HG03521 (cell line): ENCODE measurements at regions not wholly inside any gene's neighbourhood (a gene's known extent, or its start where the extent isn't known, plus 50 kb on each side); places are given as distances from the start of the nearest gene placed in this dataset.
A peak's percentile ranks its signal among the peaks of the same experiment; 100 is the strongest.

Source experiments
- ATAC-seq: cut with Tn5 transposase; IDR thresholded peaks from one replicate; pipeline ENCODE4 v1.9.1; 2021; ENCODE audit warnings: mild to moderate bottlenecking, moderate library complexity; ENCODE audit not compliant: unreplicated experiment

- no peak for ATAC-seq
Measured at GRCh38 chr6:77979204-77979603, 326.4 kb downstream of the MEI4 start.

- peak; percentile 56 for ATAC-seq
Measured at GRCh38 chr6:77986380-77987034, 333.7 kb downstream of the MEI4 start.

DNA sequence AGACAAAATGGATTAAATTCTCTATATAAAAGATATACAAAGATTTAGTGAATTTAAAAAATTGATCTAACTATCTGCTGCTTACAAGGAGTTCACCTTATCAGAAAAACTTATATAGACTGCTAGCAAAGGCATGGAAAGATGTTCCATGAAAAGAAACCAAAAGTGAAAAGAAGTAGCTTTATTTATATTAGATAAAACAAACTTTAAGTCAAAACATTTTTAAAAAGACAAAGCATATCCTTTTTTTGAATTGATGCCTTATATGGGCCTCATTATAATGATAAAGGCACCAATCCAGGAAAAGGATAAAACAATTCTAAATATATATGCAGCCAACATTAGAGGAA is 334.2 kb downstream of the MEI4 start:
- peak; percentile 25 for ATAC-seq

DNA sequence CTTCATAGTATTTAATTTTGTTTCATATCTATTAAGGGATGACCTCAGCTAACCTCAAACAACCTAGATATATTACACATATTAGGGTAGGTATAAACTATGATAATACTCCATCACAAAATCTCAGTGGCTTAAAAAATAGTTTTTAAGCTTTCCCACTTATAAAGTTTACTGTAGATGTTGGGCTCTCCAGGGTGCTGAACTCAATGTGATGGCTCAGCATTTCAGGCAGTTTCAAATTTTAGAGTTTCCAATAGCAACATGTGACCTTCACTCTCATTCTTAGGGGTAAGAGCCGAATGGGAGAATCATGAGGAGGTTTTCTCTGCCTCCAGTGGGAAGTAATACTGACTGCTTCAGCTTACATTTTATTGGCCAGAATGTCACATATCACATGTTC is 357.3 kb downstream of the MEI4 start:
- ATAC-seq, result no peak

- ATAC-seq, result no peak
Measured at GRCh38 chr6:78020586-78020985, 367.7 kb downstream of the MEI4 start.

DNA sequence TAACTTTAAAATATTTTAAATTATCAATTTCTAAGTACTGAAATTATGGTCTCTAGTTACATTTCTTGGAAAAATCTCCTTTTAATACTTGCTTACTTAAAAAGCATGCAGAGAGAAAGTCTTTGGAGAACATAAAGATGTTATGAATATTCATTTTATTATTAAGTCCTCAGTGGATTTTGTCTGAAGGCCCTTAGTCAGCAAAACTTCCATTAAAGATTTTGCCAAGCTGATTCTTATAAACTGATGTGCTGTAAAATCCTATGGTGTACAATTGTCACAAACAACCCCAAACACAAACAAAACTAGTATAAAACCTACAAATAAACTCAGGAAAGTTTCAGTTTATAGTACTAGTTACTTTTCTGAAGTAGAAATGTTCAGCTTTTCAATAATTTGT is 372.7 kb downstream of the MEI4 start:
- no peak for ATAC-seq

DNA sequence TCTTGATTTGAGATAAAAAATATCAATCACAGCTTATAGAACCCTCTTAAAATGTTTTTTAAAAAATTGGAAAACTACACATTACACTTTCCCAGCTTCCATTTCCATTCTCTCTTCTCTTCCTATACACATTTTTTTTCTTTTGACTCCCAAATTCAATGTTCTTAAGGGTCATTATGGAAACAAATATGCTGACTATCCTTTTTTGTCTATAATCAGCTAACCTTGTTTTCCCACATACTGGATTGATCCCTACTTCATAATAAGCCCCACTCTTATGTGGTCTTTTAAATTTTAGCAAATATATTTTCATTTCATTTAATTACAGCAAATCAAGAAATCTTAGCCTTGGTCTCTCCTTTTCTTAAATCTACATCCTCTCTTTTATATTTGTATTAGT is 378.4 kb downstream of the MEI4 start:
- no peak for ATAC-seq

DNA sequence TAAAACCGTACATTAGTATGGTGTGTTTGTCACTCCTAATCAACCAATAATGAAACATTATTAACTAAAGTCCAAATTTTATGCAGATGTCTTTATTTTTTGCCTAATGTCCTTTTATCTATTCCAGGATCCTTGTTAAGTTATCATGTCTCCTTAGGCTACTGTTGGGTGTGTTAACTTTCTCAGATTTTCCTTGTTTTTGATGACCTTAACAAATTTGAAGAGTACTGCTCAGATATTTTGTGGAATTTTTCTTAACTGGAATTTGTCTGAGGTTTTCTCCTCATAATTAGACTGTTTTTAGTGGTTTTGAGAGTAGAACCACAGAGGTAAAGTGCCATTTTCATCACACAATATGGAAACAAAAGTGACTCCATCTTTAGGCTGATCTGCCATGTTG is 406.3 kb downstream of the MEI4 start:
- ATAC-seq, result no peak

DNA sequence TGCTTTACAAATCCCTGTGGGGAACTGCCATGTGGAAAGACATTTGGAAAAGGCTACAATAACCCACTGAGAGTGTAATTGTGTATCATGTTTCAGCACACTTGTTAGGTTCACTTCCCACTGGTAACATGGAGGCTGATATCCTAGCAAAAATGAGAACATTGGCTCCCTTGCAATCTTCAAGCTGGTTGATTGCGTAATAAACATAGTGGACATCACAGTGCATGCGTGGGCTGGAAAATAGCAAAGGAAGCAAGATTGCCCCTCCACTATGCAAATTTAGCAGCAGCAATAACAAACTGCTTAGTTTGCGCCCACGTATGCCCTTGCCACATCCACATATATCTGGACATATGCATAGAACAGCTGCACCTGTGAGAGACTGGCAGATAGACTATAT is 410.2 kb downstream of the MEI4 start:
- ATAC-seq, result no peak

DNA sequence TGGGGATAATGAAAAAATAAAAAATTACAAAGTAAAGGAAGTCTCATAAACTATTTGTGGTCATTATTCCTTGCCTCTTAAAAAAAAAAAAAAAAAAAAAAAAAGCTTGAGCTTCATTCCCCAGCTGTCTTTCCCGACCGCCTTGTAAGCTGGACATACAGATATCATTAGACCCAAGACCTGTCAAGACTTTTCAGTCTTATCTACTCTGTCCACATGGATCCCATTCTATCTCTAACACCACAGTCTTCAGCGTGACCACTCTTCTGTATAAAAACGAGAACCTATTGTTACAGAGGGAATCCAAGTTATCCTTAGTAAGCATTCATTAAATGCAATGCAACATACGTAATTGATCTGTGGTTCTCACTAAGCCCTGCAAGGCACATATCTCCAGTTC is 423.5 kb downstream of the MEI4 start:
- ATAC-seq, result no peak

DNA sequence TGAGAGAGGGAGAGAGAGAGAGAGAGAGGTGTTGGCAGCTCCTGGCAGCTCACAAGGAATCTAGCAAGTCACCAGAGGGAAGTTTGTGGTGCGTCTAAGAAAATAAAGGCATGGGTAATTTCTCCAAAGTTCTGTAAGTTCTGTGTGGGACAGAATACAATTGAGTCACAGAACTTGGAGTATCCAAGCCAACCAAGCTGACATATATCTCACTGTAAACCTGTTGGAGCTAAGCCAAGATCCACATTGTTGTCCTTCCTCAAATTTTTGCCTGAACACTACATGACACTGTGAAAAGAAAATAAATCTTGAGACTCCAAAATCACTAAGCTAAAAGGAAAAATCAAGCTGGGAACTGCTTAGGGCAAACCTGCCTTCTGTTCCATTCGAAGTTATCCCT is 436.7 kb downstream of the MEI4 start:
- ATAC-seq, result no peak

DNA sequence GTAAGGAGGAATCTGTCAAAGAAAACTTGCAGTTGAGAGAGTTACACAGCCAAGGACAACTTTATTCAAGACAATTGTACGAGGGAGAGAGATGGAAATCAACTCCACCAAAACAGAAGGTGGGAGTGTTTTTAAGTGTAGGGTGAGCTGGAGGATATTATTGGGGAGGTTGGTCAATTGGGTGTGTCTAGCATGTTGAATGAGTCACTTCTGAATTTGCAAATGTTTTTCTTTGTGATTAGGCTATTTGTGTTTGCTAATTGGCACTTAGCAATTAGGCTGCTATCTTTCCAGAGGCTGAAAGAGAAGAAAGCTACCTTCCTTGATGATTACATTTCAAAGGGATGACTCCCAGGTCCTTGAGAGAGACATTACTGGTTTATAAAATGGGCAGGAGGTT is 441.1 kb downstream of the MEI4 start:
- no peak for ATAC-seq

GRCh38 chr6:78101387-78101786 is 448.5 kb downstream of the MEI4 start:
- no peak for ATAC-seq

DNA sequence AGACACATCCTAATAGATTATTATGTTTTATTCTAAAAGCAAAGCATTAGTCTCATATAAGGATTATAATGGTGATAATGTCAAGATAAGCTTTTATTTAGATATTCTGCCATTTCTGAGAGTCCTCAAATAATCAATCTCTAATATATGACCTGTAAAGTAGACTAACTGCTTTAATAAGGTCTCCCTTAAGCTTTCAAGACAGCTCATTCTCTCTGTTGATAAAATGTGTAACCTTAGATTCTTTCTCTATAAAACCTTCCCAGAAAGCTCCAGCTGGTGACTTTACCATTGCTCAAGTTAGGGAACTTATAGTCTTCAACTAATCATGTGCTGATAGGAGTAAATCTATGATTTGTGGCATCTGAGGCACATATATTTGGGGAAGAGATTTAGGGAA is 457.8 kb downstream of the MEI4 start:
- no peak for ATAC-seq

DNA sequence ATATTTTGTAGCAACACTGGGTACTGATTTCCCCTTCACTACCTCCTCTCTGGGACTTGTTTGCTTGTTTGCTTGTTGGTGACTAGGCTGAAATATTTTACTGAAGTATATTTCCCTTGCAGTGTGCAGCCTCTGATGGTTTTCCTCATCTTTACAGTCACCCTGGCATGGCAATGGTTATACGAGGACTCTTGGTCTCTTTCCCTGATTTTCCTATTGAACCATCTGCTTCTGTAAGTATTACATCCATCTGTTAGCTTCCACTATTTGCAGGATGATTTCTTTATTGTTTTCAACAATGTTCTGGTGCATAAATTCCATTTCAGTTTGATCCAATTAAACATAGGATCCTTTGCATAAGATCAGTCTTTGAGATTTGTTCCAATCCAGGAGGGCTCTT is 465.1 kb downstream of the MEI4 start:
- no peak for ATAC-seq

GRCh38 chr6:78131521-78131920 is 478.7 kb downstream of the MEI4 start:
- no peak for ATAC-seq

DNA sequence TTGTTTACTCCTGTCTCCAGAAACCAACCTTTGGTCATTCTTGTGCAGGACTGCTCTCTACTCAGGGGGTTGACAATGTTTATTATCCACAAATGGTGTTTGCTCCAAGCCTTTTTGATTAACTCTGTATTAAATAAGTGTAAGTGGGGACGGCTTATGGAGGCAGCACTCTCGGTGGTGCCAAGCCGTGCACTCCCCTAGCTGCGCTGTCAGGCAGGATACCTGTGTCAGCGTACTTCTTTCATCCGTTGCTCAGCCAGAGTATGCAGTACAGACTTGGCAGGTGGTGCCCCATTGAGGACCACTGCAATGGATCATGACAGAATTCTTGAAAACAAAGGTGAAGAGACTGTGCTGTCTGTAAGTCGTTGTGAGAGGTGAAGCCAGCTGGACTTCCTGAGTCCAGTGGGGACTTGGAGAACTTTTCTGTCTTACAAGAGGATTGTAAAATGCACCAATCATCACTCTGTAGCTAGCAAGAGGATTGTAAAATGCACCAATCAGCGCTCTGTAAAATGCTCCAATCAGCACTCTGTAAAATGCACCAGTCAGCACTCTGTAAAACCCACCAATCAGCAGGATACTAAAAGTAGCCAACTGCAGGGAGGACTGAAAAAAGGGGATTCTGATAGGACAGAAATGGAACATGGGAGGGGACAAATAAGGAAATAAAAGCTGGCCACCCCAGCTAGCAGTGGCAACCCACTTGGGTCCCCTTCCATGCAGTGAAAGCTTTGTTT is 480.0 kb downstream of the MEI4 start:
- ATAC-seq, result no peak

DNA sequence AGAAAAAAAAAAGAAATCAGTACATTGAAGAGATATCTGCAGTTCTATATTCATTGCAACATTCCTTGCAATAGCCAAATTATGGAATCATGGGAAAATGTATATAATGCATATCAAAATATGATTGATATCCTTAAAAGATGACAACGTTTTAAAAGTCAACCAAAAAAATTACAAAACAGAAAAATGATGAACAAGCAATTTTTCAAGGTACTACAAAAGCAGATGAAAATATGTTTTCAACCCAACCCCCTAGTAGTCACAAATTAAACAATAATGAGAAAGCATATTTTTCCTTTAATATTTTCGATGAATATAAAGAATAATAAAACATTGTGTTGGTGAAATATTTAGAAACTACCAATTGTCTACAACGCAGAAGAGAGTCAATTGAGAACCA is 497.6 kb downstream of the MEI4 start:
- no peak for ATAC-seq

GRCh38 chr6:78153976-78154375 is 501.1 kb downstream of the MEI4 start:
- ATAC-seq, result no peak

- no peak for ATAC-seq
Measured at GRCh38 chr6:78157606-78158005, 504.8 kb downstream of the MEI4 start.

DNA sequence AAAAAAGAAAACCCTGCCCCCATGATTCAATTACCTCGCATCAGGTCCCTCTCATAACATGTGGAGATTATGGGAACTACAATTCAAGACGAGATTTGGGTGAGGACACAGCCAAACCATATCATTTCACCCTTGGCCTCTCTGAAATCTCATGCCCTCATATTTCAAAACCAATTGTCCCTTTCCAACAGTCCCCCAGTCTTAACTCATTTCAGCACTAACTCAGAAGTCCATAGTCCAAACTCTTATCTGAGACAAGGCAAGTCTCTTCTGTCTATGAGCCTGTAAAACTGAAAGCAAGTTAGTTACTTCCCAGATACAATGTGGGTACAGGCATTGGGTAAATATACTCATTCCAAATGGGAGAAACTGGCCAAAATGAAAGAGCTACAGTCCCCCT is 536.1 kb downstream of the MEI4 start:
- ATAC-seq, result no peak

GRCh38 chr6:78192057-78192456 is 539.2 kb downstream of the MEI4 start:
- no peak for ATAC-seq

- no peak for ATAC-seq
Measured at GRCh38 chr6:78199044-78199443, 546.2 kb downstream of the MEI4 start.
